Keratinocyte (primary cell): ENCODE measurements at regions not wholly inside any gene's neighbourhood (a gene's known extent, or its start where the extent isn't known, plus 50 kb on each side); places are given as distances from the start of the nearest gene placed in this dataset.

Experiments used
- EZH2 ChIP-seq: IDR thresholded peaks from one replicate; pipeline ENCODE4 v1.6.1; 2012; ENCODE audit warnings: inconsistent platforms, mild to moderate bottlenecking, low read length, moderate library complexity
- TF ChIP-seq, protein P1 (sequence below), 3 experiments: IDR thresholded peaks in 1 of 3; conservative IDR thresholded peaks in 1 of 3; optimal IDR thresholded peaks in 1 of 3; 2 replicates in 2 of 3; 3 replicates in 1 of 3; pipeline versions ENCODE3 to v1.5.1; 2011; ENCODE audit warnings: low read length in 3 of 3, mild to moderate bottlenecking in 3 of 3, moderate library complexity in 2 of 3, control low read depth in 1 of 3, inconsistent platforms in 1 of 3; ENCODE audit not compliant: insufficient read depth in 2 of 3; ENCODE audit errors: extremely low read depth in 1 of 3

DNA sequence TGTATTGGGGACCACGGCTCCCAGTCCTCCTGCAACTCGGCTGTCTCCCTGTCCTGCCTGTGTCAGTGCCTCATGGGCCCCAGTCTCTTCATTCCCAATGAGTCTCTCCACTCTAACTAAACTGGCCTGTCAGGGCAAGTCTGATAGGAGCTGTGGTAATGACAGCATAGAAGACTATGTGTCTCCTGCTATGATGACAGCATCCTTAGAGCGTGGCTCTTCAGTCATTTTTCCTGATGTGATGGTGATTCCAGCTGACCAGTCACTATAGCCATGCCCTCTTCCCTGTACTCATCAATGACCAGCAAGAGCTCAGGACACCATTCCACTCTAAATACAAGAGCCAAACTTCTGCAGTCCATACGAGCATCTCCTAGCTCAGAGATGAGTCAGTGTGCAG lies 339.8 kb downstream of the PCNX1 start:
- TF ChIP-seq EZH2 = no peak
- TF ChIP-seq, protein P1, sequence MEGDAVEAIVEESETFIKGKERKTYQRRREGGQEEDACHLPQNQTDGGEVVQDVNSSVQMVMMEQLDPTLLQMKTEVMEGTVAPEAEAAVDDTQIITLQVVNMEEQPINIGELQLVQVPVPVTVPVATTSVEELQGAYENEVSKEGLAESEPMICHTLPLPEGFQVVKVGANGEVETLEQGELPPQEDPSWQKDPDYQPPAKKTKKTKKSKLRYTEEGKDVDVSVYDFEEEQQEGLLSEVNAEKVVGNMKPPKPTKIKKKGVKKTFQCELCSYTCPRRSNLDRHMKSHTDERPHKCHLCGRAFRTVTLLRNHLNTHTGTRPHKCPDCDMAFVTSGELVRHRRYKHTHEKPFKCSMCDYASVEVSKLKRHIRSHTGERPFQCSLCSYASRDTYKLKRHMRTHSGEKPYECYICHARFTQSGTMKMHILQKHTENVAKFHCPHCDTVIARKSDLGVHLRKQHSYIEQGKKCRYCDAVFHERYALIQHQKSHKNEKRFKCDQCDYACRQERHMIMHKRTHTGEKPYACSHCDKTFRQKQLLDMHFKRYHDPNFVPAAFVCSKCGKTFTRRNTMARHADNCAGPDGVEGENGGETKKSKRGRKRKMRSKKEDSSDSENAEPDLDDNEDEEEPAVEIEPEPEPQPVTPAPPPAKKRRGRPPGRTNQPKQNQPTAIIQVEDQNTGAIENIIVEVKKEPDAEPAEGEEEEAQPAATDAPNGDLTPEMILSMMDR (optimal IDR thresholded peaks at IDR 0.05 in 1 of 3, IDR thresholded peaks at IDR 0.05 in 1 of 3, conservative IDR thresholded peaks at IDR 0.05 in 1 of 3; ENCODE audit: extremely low read depth in 1 of 3, insufficient read depth in 2 of 3, low read length in 3 of 3) = no peak
